Smooth muscle cell (in vitro differentiated cells): ENCODE measurements at regions not wholly inside any gene's neighbourhood (a gene's known extent, or its start where the extent isn't known, plus 50 kb on each side); places are given as distances from the start of the nearest gene placed in this dataset.

ENCODE experiments used
- DNase-seq: peaks from one replicate; lab custom pipeline; 2025; ENCODE audit not compliant: unreplicated experiment; lab: John Stamatoyannopoulos, UW
- H2AFZ ChIP-seq: fragments of 200-600 bp; sonication (generic); 2 replicates; pipeline ENCODE4 v1.6.0; 2016; ENCODE audit warnings: antibody characterized with exemption, low read depth, mild to moderate bottlenecking
- H3F3A ChIP-seq: fragments of 200-600 bp; sonication (generic); 2 replicates; pipeline ENCODE4 v1.6.0; 2017; ENCODE audit warnings: antibody characterized with exemption, low read depth
- H3K27ac ChIP-seq: fragments of 200-600 bp; sonication (generic); 2 replicates; pipeline ENCODE4 v1.5.1; 2016; ENCODE audit warnings: low read depth, mild to moderate bottlenecking
- H3K27me3 ChIP-seq: fragments of 200-600 bp; sonication (generic); 2 replicates; pipeline ENCODE4 v1.6.1; 2016; ENCODE audit warnings: low read depth, mild to moderate bottlenecking
- H3K36me3 ChIP-seq: fragments of 200-600 bp; sonication (generic); 2 replicates; pipeline ENCODE4 v1.5.1; 2016; ENCODE audit warnings: low read depth
- H3K4me1 ChIP-seq: fragments of 200-600 bp; sonication (generic); 2 replicates; pipeline ENCODE4 v1.5.1; 2016; ENCODE audit warnings: low read depth
- H3K4me2 ChIP-seq: fragments of 200-600 bp; sonication (generic); 2 replicates; pipeline ENCODE4 v1.6.0; 2016; ENCODE audit warnings: mild to moderate bottlenecking
- H3K4me3 ChIP-seq: fragments of 200-600 bp; sonication (generic); 2 replicates; pipeline ENCODE4 v1.5.1; 2016; ENCODE audit warnings: mild to moderate bottlenecking
- H3K79me2 ChIP-seq: fragments of 200-600 bp; sonication (generic); 2 replicates; pipeline ENCODE4 v1.6.0; 2016; ENCODE audit warnings: low read depth, mild to moderate bottlenecking
- H3K9ac ChIP-seq: fragments of 200-600 bp; sonication (generic); 2 replicates; pipeline ENCODE4 v1.6.0; 2016; ENCODE audit warnings: low read depth
- H3K9me3 ChIP-seq: fragments of 200-600 bp; sonication (generic); replicated peaks from 2 replicates; pipeline ENCODE4 v1.5.1; 2016; ENCODE audit warnings: low read depth
- H4K20me1 ChIP-seq: fragments of 200-600 bp; sonication (generic); 2 replicates; pipeline ENCODE4 v1.6.0; 2016; ENCODE audit warnings: low read depth
- WGBS: methylation state at CpG from one replicate; pipeline ENCODE4 v1.1.7; 2016; ENCODE audit warnings: low lambda C conversion rate; 5-methylcytosine and 5-hydroxymethylcytosine counted together
- TF ChIP-seq, protein P1 (sequence below): fragments of 200-600 bp; sonication (generic); IDR thresholded peaks from 2 replicates; pipeline ENCODE4 v1.5.1; 2017; ENCODE audit warnings: borderline replicate concordance, mild to moderate bottlenecking, antibody characterized with exemption; ENCODE audit not compliant: insufficient read depth, poor library complexity, severe bottlenecking

DNA sequence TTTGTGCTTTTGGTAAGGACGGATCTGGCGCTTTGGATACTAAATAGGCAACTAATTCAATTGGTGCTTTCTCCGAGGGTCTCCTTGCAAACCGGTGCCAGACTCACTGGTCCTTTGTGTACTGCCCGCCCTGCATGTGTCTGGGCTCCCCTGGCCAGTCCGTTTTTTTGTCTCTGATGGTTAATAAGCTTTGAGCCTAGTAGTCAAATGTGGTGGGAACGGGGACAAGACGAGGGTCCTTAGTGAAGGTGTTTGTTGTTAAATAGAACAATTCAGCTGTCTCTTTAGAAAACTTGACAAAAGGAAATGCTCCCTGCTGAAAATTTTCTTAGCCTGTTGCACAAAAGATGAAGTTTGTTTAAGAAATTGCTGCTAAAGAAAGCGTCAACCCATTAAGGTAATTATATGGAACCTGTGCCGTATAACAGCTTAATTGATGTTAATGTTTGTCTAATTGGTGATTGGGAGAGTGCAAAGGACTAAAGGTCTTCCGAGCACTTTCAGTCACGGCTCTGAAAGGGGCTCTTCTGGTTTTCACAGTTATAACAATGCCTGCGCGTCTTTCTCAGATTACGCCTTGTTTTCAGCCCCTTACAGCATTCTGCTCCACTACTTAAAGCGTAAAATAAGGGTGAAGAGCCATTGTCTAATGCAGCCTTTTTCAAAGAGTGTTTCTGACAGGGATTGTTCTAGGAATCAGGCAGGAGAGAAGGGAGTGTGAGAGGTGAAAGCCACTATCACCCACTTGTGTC lies 537.4 kb downstream of the PRKD1 start:
- 59% methylated on average over 16 of the region's 16 CpGs for WGBS
- peaks cover 16% of the 10 kb centered on the region for H3K27me3 ChIP-seq
- H2AFZ ChIP-seq: no peak overlapping the region
- no peak overlapping the region for H3K4me3 ChIP-seq
- H3K4me1 ChIP-seq: no peaks in the 10 kb centered on the region
- DNase-seq: no peak
- TF ChIP-seq, protein P1, sequence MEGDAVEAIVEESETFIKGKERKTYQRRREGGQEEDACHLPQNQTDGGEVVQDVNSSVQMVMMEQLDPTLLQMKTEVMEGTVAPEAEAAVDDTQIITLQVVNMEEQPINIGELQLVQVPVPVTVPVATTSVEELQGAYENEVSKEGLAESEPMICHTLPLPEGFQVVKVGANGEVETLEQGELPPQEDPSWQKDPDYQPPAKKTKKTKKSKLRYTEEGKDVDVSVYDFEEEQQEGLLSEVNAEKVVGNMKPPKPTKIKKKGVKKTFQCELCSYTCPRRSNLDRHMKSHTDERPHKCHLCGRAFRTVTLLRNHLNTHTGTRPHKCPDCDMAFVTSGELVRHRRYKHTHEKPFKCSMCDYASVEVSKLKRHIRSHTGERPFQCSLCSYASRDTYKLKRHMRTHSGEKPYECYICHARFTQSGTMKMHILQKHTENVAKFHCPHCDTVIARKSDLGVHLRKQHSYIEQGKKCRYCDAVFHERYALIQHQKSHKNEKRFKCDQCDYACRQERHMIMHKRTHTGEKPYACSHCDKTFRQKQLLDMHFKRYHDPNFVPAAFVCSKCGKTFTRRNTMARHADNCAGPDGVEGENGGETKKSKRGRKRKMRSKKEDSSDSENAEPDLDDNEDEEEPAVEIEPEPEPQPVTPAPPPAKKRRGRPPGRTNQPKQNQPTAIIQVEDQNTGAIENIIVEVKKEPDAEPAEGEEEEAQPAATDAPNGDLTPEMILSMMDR: no peak
- no peak overlapping the region for H3K9ac ChIP-seq
- H3K27ac ChIP-seq: no peak overlapping the region
- H4K20me1 ChIP-seq: no peaks in the 10 kb centered on the region
- H3K9me3 ChIP-seq: no peaks in the 10 kb centered on the region
- H3K4me2 ChIP-seq: no peak overlapping the region
- no peaks in the 10 kb centered on the region for H3F3A ChIP-seq
- H3K79me2 ChIP-seq: no peaks in the 10 kb centered on the region
- no peaks in the 10 kb centered on the region for H3K36me3 ChIP-seq

DNA sequence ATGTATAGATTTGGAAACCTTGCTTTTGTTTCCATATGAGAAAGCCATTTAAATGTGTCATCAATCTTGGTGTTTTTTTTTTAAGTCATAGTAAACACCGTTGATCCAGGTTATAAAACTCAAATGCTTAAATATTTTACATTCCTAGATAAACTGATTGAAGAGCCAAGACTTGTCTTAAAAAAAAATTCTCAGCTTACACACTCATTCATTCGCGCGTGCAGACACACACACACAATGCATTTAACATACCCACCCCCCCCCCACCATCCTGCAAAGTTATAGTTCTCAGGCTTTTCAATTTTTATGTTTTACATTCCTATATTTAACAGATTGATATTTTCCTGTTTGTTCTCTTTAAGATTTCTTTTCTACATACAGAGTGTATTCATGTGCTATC lies 536.4 kb downstream of the PRKD1 start:
- H3K79me2 ChIP-seq: no peaks in the 10 kb centered on the region
- no peak overlapping the region for H3K4me2 ChIP-seq
- H2AFZ ChIP-seq: no peak overlapping the region
- H3K9ac ChIP-seq: no peak overlapping the region
- no peaks in the 10 kb centered on the region for H3K9me3 ChIP-seq
- DNase-seq: no peak
- H3K27ac ChIP-seq: no peak overlapping the region
- no peaks in the 10 kb centered on the region for H3K36me3 ChIP-seq
- H3F3A ChIP-seq: no peaks in the 10 kb centered on the region
- H3K27me3 ChIP-seq: peaks cover 16% of the 10 kb centered on the region
- TF ChIP-seq, protein P1: no peak
- H4K20me1 ChIP-seq: no peaks in the 10 kb centered on the region
- no peak overlapping the region for H3K4me3 ChIP-seq
- WGBS: 85% methylated on average over 4 of the region's 4 CpGs
- H3K4me1 ChIP-seq: no peaks in the 10 kb centered on the region

DNA sequence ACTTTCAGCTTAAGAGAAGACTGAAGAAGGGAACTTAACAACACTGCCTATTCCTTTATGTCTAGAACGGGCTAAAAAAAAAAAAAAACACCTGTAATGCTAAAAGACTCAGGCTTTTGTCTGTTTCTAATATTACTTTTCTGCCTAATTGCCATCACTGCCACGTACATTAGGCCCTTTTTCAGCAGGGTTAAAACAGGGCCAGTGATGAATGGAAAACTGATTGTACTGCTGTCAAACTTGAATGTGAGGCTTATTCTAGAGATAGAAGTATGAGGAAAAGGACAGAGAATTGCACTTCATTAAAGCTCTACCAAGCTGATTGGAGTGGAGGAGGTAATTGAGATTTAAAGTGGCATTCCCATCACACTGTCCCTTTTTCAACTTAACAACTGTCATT lies 535.8 kb downstream of the PRKD1 start:
- WGBS: 76% methylated on average over 2 of the region's 2 CpGs
- Histone ChIP-seq H3K79me2 (no peaks in the 10 kb centered on the region), H3K9ac (no peak overlapping the region), H3K27me3 (peaks cover 16% of the 10 kb centered on the region), H3K4me2 (no peak overlapping the region), H3K27ac (no peak overlapping the region), H4K20me1 (no peaks in the 10 kb centered on the region), H3K36me3 (no peaks in the 10 kb centered on the region), H2AFZ (no peak overlapping the region), H3F3A (no peaks in the 10 kb centered on the region), H3K4me1 (no peaks in the 10 kb centered on the region), H3K4me3 (no peak overlapping the region), H3K9me3 (no peaks in the 10 kb centered on the region)
- TF ChIP-seq, protein P1: no peak
- DNase-seq: no peak

DNA sequence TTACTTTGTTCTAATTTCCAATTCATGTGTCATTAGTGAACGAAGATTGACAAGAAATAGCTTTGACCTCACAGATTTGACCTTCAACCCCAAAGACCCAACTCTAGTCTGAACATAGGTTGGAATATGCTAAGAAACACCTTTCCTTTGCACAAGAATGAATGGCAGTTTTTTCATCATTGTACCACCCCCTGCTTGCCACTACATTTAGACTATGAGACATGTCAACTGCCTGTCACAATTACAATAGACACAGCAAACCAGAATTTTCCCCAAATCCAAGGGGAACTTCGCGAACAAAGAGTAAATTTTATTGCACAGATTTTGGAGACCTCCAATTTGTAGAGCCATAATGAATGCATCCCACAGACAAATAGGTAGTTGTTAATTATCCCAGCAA lies 535.4 kb downstream of the PRKD1 start:
- 92% methylated on average over 3 of the region's 3 CpGs for WGBS

More for the DNA sequence above, 535.4 kb downstream of the PRKD1 start:
- Histone ChIP-seq H3K4me3 (no peak overlapping the region), H3K27me3 (peaks cover 16% of the 10 kb centered on the region), H3K4me1 (no peaks in the 10 kb centered on the region), H3K9me3 (no peaks in the 10 kb centered on the region), H3F3A (no peaks in the 10 kb centered on the region), H3K27ac (no peak overlapping the region), H3K9ac (no peak overlapping the region), H4K20me1 (no peaks in the 10 kb centered on the region), H3K79me2 (no peaks in the 10 kb centered on the region), H3K4me2 (no peak overlapping the region), H3K36me3 (no peaks in the 10 kb centered on the region), H2AFZ (no peak overlapping the region)
- DNase-seq: no peak
- TF ChIP-seq, protein P1: no peak
